ENCODE measurements at regions not wholly inside any gene's neighbourhood (a gene's known extent, or its start where the extent isn't known, plus 50 kb on each side); places are given as distances from the start of the nearest gene placed in this dataset.

DNA sequence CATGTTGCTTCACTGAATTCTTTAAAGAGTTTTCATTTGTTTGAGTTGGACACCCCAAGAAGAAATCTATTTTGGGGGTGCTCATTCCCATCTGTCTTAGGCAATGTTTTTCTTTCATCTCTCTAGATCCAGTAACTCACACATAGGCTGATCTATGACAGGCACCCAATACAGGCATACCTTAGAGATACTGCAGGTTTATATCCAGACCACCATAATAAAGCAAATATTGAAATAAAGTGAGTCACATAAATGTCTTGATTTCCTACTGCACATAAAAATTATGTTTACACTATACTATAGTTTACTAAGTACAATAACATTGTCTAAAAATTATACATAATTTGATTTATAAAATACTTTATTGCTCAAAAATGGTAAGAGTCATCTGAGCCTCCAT lies 364.5 kb downstream of the MTRR start:
- CTCF ChIA-PET, result no interaction called here
- POLR2A ChIA-PET (ENCODE audit: low non-redundant PET), result no interaction called here
- TF ChIP-seq, protein P1, sequence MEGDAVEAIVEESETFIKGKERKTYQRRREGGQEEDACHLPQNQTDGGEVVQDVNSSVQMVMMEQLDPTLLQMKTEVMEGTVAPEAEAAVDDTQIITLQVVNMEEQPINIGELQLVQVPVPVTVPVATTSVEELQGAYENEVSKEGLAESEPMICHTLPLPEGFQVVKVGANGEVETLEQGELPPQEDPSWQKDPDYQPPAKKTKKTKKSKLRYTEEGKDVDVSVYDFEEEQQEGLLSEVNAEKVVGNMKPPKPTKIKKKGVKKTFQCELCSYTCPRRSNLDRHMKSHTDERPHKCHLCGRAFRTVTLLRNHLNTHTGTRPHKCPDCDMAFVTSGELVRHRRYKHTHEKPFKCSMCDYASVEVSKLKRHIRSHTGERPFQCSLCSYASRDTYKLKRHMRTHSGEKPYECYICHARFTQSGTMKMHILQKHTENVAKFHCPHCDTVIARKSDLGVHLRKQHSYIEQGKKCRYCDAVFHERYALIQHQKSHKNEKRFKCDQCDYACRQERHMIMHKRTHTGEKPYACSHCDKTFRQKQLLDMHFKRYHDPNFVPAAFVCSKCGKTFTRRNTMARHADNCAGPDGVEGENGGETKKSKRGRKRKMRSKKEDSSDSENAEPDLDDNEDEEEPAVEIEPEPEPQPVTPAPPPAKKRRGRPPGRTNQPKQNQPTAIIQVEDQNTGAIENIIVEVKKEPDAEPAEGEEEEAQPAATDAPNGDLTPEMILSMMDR (conservative IDR thresholded peaks at IDR 0.05; ENCODE audit: low read depth), result no peak
- H3K27ac ChIP-seq, result no peak overlapping the region
- DNase-seq (ENCODE audit: low spot score), result no peak

GRCh38 chr5:8234179-8234770 lies 365.3 kb downstream of the MTRR start:
- CTCF ChIA-PET, result no interaction called here

GRCh38 chr5:8238080-8238479 lies 369.1 kb downstream of the MTRR start:
- H3K27ac ChIP-seq, result no peak overlapping the region
- no peak for DNase-seq (ENCODE audit: low spot score)
- CTCF ChIA-PET, result no interaction called here
- POLR2A ChIA-PET (ENCODE audit: low non-redundant PET), result no interaction called here
- TF ChIP-seq, protein P1 (conservative IDR thresholded peaks at IDR 0.05; ENCODE audit: low read depth), result no peak

More at GRCh38 chr5:8234179-8234770, 365.3 kb downstream of the MTRR start:
- TF ChIP-seq, protein P1 (conservative IDR thresholded peaks at IDR 0.05; ENCODE audit: low read depth), result no peak
- DNase-seq (ENCODE audit: low spot score), result no peak
- POLR2A ChIA-PET (ENCODE audit: low non-redundant PET), result no interaction called here
- H3K27ac ChIP-seq, result no peak overlapping the region

- POLR2A ChIA-PET (ENCODE audit: low non-redundant PET), result no interaction called here
- CTCF ChIA-PET, result no interaction called here
- no peak overlapping the region for H3K27ac ChIP-seq
- TF ChIP-seq, protein P1 (conservative IDR thresholded peaks at IDR 0.05; ENCODE audit: low read depth), result no peak
- DNase-seq (ENCODE audit: low spot score), result no peak
These were observed 370.2 kb downstream of the MTRR start for GRCh38 chr5:8239198-8239597.

GRCh38 chr5:8239646-8240045 lies 370.7 kb downstream of the MTRR start:
- ChIA-PET POLR2A (ENCODE audit: low non-redundant PET) (no interaction called here), CTCF (no interaction called here)
- no peak overlapping the region for H3K27ac ChIP-seq
- TF ChIP-seq, protein P1 (conservative IDR thresholded peaks at IDR 0.05; ENCODE audit: low read depth), result no peak
- DNase-seq (ENCODE audit: low spot score), result no peak

DNA sequence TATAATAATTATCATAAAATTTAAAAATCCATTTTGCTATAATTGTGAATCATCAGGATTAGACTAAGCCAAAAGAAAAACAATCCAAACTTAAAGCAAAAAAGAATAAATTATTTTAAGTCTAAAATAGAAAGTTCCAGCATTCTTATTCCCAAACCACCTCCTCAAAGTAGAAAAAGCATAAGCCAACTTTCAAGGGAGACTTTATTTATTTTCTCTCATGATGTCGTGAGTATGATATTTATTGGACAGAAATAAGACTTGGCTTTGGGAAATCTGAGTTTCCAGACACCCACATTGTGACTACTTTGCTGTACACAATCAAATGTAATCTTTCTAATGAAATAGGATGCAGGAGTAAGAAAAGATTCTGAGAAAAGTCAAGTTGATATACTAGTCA lies 372.1 kb downstream of the MTRR start:
- DNase-seq (ENCODE audit: low spot score), result no peak
- ChIA-PET CTCF (no interaction called here), POLR2A (ENCODE audit: low non-redundant PET) (no interaction called here)
- TF ChIP-seq, protein P1 (conservative IDR thresholded peaks at IDR 0.05; ENCODE audit: low read depth), result no peak
- H3K27ac ChIP-seq, result no peak overlapping the region

GRCh38 chr5:8241558-8241957 lies 372.6 kb downstream of the MTRR start:
- ChIA-PET POLR2A (ENCODE audit: low non-redundant PET) (no interaction called here), CTCF (no interaction called here)
- TF ChIP-seq, protein P1 (conservative IDR thresholded peaks at IDR 0.05; ENCODE audit: low read depth), result no peak

More at GRCh38 chr5:8241558-8241957, 372.6 kb downstream of the MTRR start:
- DNase-seq (ENCODE audit: low spot score), result no peak
- H3K27ac ChIP-seq, result no peak overlapping the region
